ENCODE measurements at regions not wholly inside any gene's neighbourhood (a gene's known extent, or its start where the extent isn't known, plus 50 kb on each side); places are given as distances from the start of the nearest gene placed in this dataset.

DNA sequence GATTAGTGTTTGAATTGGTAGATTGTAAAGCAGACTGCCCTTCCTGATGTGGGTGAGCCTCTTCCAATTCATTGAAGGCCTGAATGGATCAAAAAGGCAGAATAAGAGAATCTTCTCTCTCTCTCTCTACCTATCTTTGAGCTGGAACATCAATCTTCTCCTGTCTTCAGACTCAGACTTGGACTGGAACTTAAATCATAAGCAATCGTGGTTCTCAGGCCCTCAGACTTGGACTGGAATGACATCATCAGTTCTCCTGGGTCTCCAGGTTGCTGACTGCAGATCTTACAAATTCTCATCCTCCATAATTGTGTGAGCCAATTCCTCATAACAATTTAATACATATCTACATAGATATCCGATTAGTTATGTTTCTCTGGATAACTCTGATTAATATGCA, 66.8 kb downstream of the IER5 start:
- Histone ChIP-seq H3K27me3 (ENCODE audit: control insufficient read depth, insufficient read depth, low read length) (no peaks in the 10 kb centered on the region), H3K4me3 (ENCODE audit: low read depth, low read length) (no peak overlapping the region), H3K36me3 (ENCODE audit: control insufficient read depth, insufficient read depth, low read length) (no peaks in the 10 kb centered on the region)
- TF ChIP-seq, protein P1, sequence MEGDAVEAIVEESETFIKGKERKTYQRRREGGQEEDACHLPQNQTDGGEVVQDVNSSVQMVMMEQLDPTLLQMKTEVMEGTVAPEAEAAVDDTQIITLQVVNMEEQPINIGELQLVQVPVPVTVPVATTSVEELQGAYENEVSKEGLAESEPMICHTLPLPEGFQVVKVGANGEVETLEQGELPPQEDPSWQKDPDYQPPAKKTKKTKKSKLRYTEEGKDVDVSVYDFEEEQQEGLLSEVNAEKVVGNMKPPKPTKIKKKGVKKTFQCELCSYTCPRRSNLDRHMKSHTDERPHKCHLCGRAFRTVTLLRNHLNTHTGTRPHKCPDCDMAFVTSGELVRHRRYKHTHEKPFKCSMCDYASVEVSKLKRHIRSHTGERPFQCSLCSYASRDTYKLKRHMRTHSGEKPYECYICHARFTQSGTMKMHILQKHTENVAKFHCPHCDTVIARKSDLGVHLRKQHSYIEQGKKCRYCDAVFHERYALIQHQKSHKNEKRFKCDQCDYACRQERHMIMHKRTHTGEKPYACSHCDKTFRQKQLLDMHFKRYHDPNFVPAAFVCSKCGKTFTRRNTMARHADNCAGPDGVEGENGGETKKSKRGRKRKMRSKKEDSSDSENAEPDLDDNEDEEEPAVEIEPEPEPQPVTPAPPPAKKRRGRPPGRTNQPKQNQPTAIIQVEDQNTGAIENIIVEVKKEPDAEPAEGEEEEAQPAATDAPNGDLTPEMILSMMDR (IDR thresholded peaks at IDR 0.05; ENCODE audit: insufficient read depth, low read length, severe bottlenecking) = no peak
- FAIRE-seq (no peak), DNase-seq (ENCODE audit: low read depth) (no peak)

DNA sequence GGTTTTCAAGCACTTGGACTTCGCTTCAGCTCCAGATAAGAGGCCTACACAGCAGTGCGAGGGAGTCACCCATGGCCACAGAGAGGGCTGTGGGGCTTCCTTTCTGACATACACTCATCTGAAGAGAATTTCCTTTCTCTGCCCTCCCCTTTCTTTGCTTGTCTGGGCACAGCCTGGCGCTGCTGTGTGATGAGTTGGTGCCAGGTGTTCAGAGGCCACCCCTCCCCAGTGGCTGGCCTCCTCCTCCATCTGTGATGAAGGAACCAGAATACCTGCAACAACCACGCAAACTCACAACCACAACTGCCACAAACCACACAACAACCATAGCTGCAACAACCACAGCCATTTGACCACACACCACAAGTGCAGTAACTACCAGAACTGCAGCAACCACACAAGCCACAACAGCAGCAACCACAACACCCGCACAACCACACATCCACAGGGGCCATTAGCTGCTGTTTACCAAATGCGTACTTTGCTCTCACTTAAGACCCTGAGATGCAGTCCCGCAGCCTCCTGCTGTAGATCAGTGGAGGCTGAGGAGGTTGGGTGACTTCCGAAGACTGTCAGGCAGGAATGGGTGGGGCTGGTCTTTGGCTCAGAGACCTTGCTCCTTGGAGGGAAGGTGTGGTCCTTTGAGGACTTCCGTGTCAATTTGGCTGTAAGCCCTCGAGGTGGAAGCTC, 71.1 kb downstream of the IER5 start:
- TF ChIP-seq, protein P1 (IDR thresholded peaks at IDR 0.05; ENCODE audit: insufficient read depth, low read length, severe bottlenecking) = no peak
- H3K4me3 ChIP-seq (ENCODE audit: low read depth, low read length) = no peak overlapping the region
- no peaks in the 10 kb centered on the region for H3K27me3 ChIP-seq (ENCODE audit: control insufficient read depth, insufficient read depth, low read length)
- DNase-seq (ENCODE audit: low read depth) (peak; percentile 98), FAIRE-seq (no peak)
- H3K36me3 ChIP-seq (ENCODE audit: control insufficient read depth, insufficient read depth, low read length) = no peaks in the 10 kb centered on the region

DNA sequence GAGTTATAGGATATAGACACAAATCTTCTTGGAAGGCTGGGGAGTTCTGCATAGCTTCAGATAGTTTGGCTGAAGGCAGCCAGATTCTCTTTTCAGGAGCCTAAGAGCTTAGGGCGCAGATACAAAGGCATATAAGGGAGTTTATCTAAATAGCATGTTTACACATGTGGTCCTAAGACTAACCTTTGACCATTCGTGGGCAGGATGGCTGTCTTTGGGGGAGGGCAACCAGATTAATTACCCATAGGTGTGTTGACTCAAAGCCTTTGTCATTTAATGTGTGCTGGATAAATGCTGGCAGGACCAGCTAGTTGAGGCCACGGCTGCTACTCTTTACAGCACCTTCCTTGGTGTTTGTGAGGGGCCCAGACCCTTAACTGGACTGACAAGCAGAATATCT, 71.8 kb downstream of the IER5 start:
- DNase-seq (ENCODE audit: low read depth) (peak; percentile 9), FAIRE-seq (no peak)
- Histone ChIP-seq H3K4me3 (ENCODE audit: low read depth, low read length) (no peak overlapping the region), H3K27me3 (ENCODE audit: control insufficient read depth, insufficient read depth, low read length) (no peaks in the 10 kb centered on the region), H3K36me3 (ENCODE audit: control insufficient read depth, insufficient read depth, low read length) (no peaks in the 10 kb centered on the region)
- TF ChIP-seq, protein P1 (IDR thresholded peaks at IDR 0.05; ENCODE audit: insufficient read depth, low read length, severe bottlenecking) = no peak

DNA sequence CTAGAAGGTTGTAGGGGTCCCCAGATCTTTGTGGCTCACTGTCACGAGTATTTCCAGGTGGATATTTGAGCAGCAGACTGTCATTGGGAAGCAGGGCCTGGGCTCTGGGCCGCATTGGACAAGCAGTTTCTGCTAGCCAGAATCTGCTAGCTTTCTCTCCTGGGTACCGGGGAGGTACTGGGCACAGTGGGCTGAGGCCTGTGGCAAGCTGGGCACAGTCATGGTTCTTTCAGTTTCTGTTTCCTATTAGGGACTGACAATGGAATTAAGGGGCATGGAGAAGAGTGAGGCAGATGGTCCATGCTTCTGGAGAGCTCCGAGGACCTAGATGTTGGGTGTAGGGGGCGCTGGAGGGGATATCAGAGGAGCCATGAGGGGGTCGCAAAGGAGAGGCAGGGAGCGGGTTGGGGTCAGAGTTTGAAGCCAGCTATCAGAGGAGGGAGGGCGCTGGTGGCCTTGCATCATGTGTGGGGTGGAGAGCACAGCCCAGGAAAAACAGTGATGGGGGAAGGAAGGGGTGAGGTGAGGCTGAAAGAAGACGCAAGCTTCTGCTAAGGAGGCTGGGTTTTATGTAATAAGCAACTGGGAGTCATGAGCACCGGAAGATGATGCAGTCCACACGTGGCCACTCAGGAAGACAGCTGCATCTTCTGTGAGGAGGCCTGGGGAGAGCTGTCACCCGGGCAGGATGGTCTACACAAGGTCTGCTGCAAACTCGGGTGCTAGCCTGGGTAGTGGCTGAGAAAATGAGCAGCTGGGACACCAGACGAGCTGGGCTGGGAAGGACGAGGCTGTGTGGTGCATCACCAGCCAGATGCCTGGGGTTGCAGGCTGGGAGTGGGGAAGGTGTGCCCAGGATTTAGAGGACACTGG, 72.7 kb downstream of the IER5 start:
- Histone ChIP-seq H3K36me3 (ENCODE audit: control insufficient read depth, insufficient read depth, low read length) (no peaks in the 10 kb centered on the region), H3K27me3 (ENCODE audit: control insufficient read depth, insufficient read depth, low read length) (no peaks in the 10 kb centered on the region), H3K4me3 (ENCODE audit: low read depth, low read length) (no peak overlapping the region)
- FAIRE-seq (no peak), DNase-seq (ENCODE audit: low read depth) (no peak)
- TF ChIP-seq, protein P1 (IDR thresholded peaks at IDR 0.05; ENCODE audit: insufficient read depth, low read length, severe bottlenecking) = no peak

DNA sequence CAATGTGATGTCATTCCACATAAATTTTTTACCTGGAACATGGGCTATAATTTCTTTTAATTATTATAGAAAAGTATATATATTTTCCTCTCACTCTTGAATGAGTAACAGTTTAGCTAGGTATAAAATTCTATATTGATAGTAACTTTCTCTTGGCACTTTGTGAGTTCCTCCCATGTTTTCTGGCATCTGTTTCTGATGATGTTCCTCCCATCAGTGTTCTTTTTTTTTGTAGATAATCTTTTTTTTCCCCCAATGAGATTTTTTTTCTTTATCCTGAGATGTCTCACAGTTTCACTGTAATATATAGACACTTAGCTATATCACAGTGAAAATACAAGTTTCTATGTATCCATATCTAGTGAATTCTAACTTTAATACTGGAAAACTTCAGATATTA, 75.2 kb downstream of the IER5 start:
- no peak for FAIRE-seq

More for the DNA sequence above, 75.2 kb downstream of the IER5 start:
- Histone ChIP-seq H3K36me3 (ENCODE audit: control insufficient read depth, insufficient read depth, low read length) (no peaks in the 10 kb centered on the region), H3K4me3 (ENCODE audit: low read depth, low read length) (no peak overlapping the region), H3K27me3 (ENCODE audit: control insufficient read depth, insufficient read depth, low read length) (no peaks in the 10 kb centered on the region)
- DNase-seq (ENCODE audit: low read depth) = no peak
- TF ChIP-seq, protein P1 (IDR thresholded peaks at IDR 0.05; ENCODE audit: insufficient read depth, low read length, severe bottlenecking) = no peak

Measured in bronchial epithelial cell (primary cell).